ENCODE measurements at regions not wholly inside any gene's neighbourhood (a gene's known extent, or its start where the extent isn't known, plus 50 kb on each side); places are given as distances from the start of the nearest gene placed in this dataset.
"Not testable (repeated sequence)": the region's sequence is repeated elsewhere in the genome, so short reads cannot be mapped to it uniquely, and the experiment has no call there.

GRCh38 chr7:153099235-153099634, 339.7 kb downstream of the ACTR3B start:
- DNase-seq, result no peak
- no peak overlapping the region for H3K4me3 ChIP-seq (ENCODE audit: low read depth, low read length)
- H3K27me3 ChIP-seq (replicated peaks), result no peaks in the 10 kb centered on the region
- no peaks in the 10 kb centered on the region for H3K36me3 ChIP-seq (replicated peaks)
- H3K27ac ChIP-seq, result no peak overlapping the region
- in situ Hi-C loops (cut with HindIII; ENCODE audit: low pct_ligation_motif_present, low sequenced_read_pairs), result no loop called here
- no peak for TF ChIP-seq CTCF (IDR thresholded peaks at IDR 0.05; ENCODE audit: low read depth, low read length, missing control alignments)

GRCh38 chr7:153100691-153101237, 341.2 kb downstream of the ACTR3B start:
- Histone ChIP-seq H3K27me3 (replicated peaks) (no peaks in the 10 kb centered on the region), H3K27ac (no peak overlapping the region), H3K4me3 (ENCODE audit: low read depth, low read length) (no peak overlapping the region), H3K36me3 (replicated peaks) (no peaks in the 10 kb centered on the region)
- no peak for DNase-seq
- in situ Hi-C loops (cut with HindIII; ENCODE audit: low pct_ligation_motif_present, low sequenced_read_pairs), result no loop called here
- TF ChIP-seq CTCF (IDR thresholded peaks at IDR 0.05; ENCODE audit: low read depth, low read length, missing control alignments), result no peak

GRCh38 chr7:153103202-153103601, 343.6 kb downstream of the ACTR3B start:
- DNase-seq, result no peak

GRCh38 chr7:153107826-153108225, 348.3 kb downstream of the ACTR3B start:
- Histone ChIP-seq H3K36me3 (replicated peaks) (no peaks in the 10 kb centered on the region), H3K27ac (no peak overlapping the region), H3K27me3 (replicated peaks) (no peaks in the 10 kb centered on the region), H3K4me3 (ENCODE audit: low read depth, low read length) (no peak overlapping the region)
- in situ Hi-C loops (cut with HindIII; ENCODE audit: low pct_ligation_motif_present, low sequenced_read_pairs), result no loop called here
- no peak for DNase-seq
- TF ChIP-seq CTCF (IDR thresholded peaks at IDR 0.05; ENCODE audit: low read depth, low read length, missing control alignments), result no peak

More at GRCh38 chr7:153103202-153103601, 343.6 kb downstream of the ACTR3B start:
- H3K27ac ChIP-seq, result no peak overlapping the region
- no peak for TF ChIP-seq CTCF (IDR thresholded peaks at IDR 0.05; ENCODE audit: low read depth, low read length, missing control alignments)
- H3K27me3 ChIP-seq (replicated peaks), result no peaks in the 10 kb centered on the region
- in situ Hi-C loops (cut with HindIII; ENCODE audit: low pct_ligation_motif_present, low sequenced_read_pairs), result no loop called here
- no peak overlapping the region for H3K4me3 ChIP-seq (ENCODE audit: low read depth, low read length)
- H3K36me3 ChIP-seq (replicated peaks), result no peaks in the 10 kb centered on the region

- no peak for TF ChIP-seq CTCF (IDR thresholded peaks at IDR 0.05; ENCODE audit: low read depth, low read length, missing control alignments)
- Histone ChIP-seq H3K27me3 (replicated peaks) (no peaks in the 10 kb centered on the region), H3K27ac (no peak overlapping the region), H3K4me3 (ENCODE audit: low read depth, low read length) (no peak overlapping the region), H3K36me3 (replicated peaks) (no peaks in the 10 kb centered on the region)
- no peak for DNase-seq
- in situ Hi-C loops (cut with HindIII; ENCODE audit: low pct_ligation_motif_present, low sequenced_read_pairs), result no loop called here
These were observed 350.0 kb downstream of the ACTR3B start for GRCh38 chr7:153109566-153109965.

GRCh38 chr7:153110606-153111005, 351.1 kb downstream of the ACTR3B start:
- Histone ChIP-seq H3K36me3 (replicated peaks) (no peaks in the 10 kb centered on the region), H3K27me3 (replicated peaks) (no peaks in the 10 kb centered on the region), H3K27ac (no peak overlapping the region), H3K4me3 (ENCODE audit: low read depth, low read length) (no peak overlapping the region)
- DNase-seq, result no peak
- in situ Hi-C loops (cut with HindIII; ENCODE audit: low pct_ligation_motif_present, low sequenced_read_pairs), result no loop called here
- TF ChIP-seq CTCF (IDR thresholded peaks at IDR 0.05; ENCODE audit: low read depth, low read length, missing control alignments), result no peak

GRCh38 chr7:153122255-153122654, 362.7 kb downstream of the ACTR3B start:
- H3K36me3 ChIP-seq (replicated peaks); H3K27ac ChIP-seq; H3K4me3 ChIP-seq (ENCODE audit: low read depth, low read length); in situ Hi-C loops (cut with HindIII; ENCODE audit: low pct_ligation_motif_present, low sequenced_read_pairs); H3K27me3 ChIP-seq (replicated peaks); DNase-seq: not testable (repeated sequence)

Measured in brain microvascular endothelial cell (primary cell).